ENCODE measurements at regions not wholly inside any gene's neighbourhood (a gene's known extent, or its start where the extent isn't known, plus 50 kb on each side); places are given as distances from the start of the nearest gene placed in this dataset.

- TF ChIP-seq CTCF (IDR thresholded peaks at IDR 0.05) (no peak), POLR2AphosphoS5 (IDR thresholded peaks at IDR 0.05) (no peak), POLR2A (IDR thresholded peaks at IDR 0.05) (no peak)
Measured at GRCh38 chr22:27195494-27195893, 538.1 kb downstream of the MIAT start.

Measured in prostate gland (tissue), 2 donors.